A673 (cell line): ENCODE measurements at regions not wholly inside any gene's neighbourhood (a gene's known extent, or its start where the extent isn't known, plus 50 kb on each side); places are given as distances from the start of the nearest gene placed in this dataset.
A peak's percentile ranks its signal among the peaks of the same experiment; 100 is the strongest.

ENCODE experiments used
- BruUV-seq: library from RNA; stranded (reverse); fragments of 400-500 nt; replicated peaks from 2 replicates; lab custom pipeline; 2021; lab: Mats Ljungman, UMichigan
- CTCF ChIA-PET: fragments of 300-600 bp; sonication (Branson Sonifier 250); formaldehyde crosslinking; loops from one replicate; lab custom pipeline; 2022; ENCODE audit warnings: antibody characterized with exemption; lab: Charles Lee
- POLR2A ChIA-PET: fragments of 300-600 bp; sonication (Branson Sonifier 250); formaldehyde crosslinking; loops from one replicate; lab custom pipeline; 2022; ENCODE audit warnings: antibody characterized with exemption; ENCODE audit not compliant: low non-redundant PET; lab: Charles Lee
- DNase-seq: peaks from one replicate; pipeline ENCODE4 v3.0.0-alpha.2; 2015; ENCODE audit warnings: low spot score
- H3K27ac ChIP-seq: fragments of 200-600 bp; sonication (generic); 2 replicates; pipeline ENCODE4 v1.5.1; 2016; ENCODE audit warnings: mixed run types, low read depth, mild to moderate bottlenecking, mixed read lengths, antibody characterized with exemption, low read length; ENCODE audit not compliant: poor library complexity, severe bottlenecking
- H3K27me3 ChIP-seq: fragments of 200-600 bp; sonication (generic); replicated peaks from 2 replicates; pipeline ENCODE4 v1.6.1; 2017; ENCODE audit warnings: mixed run types, low read depth, mild to moderate bottlenecking, mixed read lengths, antibody characterized with exemption, low read length; ENCODE audit not compliant: insufficient read depth, poor library complexity
- H3K36me3 ChIP-seq: fragments of 200-600 bp; sonication (generic); 2 replicates; pipeline ENCODE4 v1.6.1; 2016; ENCODE audit warnings: mixed run types, mild to moderate bottlenecking, mixed read lengths, antibody characterized with exemption, low read length; ENCODE audit not compliant: insufficient read depth, poor library complexity, severe bottlenecking
- H3K4me1 ChIP-seq: fragments of 200-600 bp; sonication (generic); 2 replicates; pipeline ENCODE4 v1.6.1; 2017; ENCODE audit warnings: mixed run types, mild to moderate bottlenecking, mixed read lengths, antibody characterized with exemption, low read length; ENCODE audit not compliant: insufficient read depth, poor library complexity, severe bottlenecking
- H3K4me3 ChIP-seq: fragments of 200-600 bp; sonication (generic); 2 replicates; pipeline ENCODE4 v1.5.1; 2016; ENCODE audit warnings: low read depth, mixed run types, mild to moderate bottlenecking, mixed read lengths, low read length; ENCODE audit not compliant: poor library complexity, severe bottlenecking
- H3K9me3 ChIP-seq: fragments of 200-600 bp; sonication (generic); 2 replicates; pipeline ENCODE4 v1.6.1; 2016; ENCODE audit warnings: mixed run types, low read depth, mild to moderate bottlenecking, mixed read lengths, antibody characterized with exemption, low read length; ENCODE audit not compliant: poor library complexity, severe bottlenecking
- CTCF ChIP-seq: fragments of 300-800, 200-600 bp; sonication (generic); conservative IDR thresholded peaks from 2 replicates; pipeline ENCODE4 v1.5.1; 2017; ENCODE audit warnings: low read depth, mild to moderate bottlenecking, antibody characterized with exemption, low read length, moderate library complexity, mixed read lengths
- EZH2 ChIP-seq: fragments of 200-600 bp; sonication (generic); IDR thresholded peaks from 2 replicates; pipeline ENCODE4 v1.6.1; 2017; ENCODE audit warnings: borderline replicate concordance, low read depth, mild to moderate bottlenecking, mixed read lengths, antibody characterized with exemption, low read length; ENCODE audit not compliant: poor library complexity, severe bottlenecking
- intact Hi-C: fragments of 100-400 bp; cut with micrococcal nuclease; formaldehyde crosslinking; loops from one replicate; pipeline ENCODE4 v1.10.0; 2022; ENCODE audit not compliant: unreplicated experiment

DNA sequence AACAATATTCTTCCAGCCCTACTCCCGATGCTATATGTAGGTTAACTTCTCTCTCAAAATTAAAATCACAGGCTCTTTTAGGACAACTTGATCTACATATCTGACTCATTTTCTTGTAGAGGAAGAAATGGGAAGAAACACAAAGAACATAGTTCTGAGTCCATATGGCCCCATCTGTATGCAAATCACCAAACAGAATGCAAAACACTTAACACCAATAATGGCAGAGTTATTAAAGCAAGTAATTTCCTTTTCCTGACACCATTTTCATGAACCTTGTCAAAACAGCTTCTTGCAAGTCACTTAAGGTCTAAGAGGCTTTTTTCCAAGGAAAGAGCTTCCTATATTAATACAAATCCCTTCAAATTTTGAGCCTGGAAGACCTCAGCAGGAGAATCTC is 300.4 kb upstream of the CLEC14A start:
- no TSS peak for BruUV-seq
- POLR2A ChIA-PET = no interaction called here
- Histone ChIP-seq H3K9me3 (peaks cover 20% of the 10 kb centered on the region), H3K4me1 (peaks cover 55% of the 10 kb centered on the region), H3K4me3 (no peak overlapping the region), H3K27ac (peak overlapping the region; percentile 80), H3K36me3 (no peaks in the 10 kb centered on the region), H3K27me3 (no peaks in the 10 kb centered on the region)
- intact Hi-C loops = no loop called here
- CTCF ChIA-PET = no interaction called here
- TF ChIP-seq CTCF (no peak), EZH2 (no peak)
- DNase-seq = peak; percentile 84

DNA sequence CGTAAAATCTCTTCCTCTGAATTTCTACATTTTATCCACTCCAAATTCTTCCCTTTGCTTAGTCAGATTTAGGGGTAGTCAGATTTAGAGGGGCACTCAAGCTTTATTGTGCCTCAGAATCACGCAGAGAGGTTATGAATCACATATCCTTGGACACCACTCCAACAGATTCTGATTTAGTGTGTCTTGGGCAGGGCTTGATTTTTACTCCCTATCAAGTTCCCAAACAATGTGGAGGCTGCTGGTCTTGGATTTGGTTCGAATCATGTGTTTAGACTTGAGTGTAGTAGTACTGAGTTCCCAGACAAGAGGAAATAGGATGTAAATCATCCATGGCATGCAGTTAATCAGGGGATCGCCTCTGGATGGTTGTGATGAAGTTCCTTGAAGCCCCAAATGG is 298.1 kb upstream of the CLEC14A start:
- Histone ChIP-seq H3K9me3 (peaks cover 6% of the 10 kb centered on the region), H3K4me3 (peak overlapping the region; percentile 9), H3K36me3 (no peaks in the 10 kb centered on the region), H3K4me1 (peaks cover 55% of the 10 kb centered on the region), H3K27me3 (no peaks in the 10 kb centered on the region), H3K27ac (peak overlapping the region; percentile 92)
- ChIA-PET CTCF (no interaction called here), POLR2A (no interaction called here)
- intact Hi-C loops = no loop called here
- BruUV-seq = TSS peak; percentile 97
- peak; percentile 75 for DNase-seq
- TF ChIP-seq CTCF = no peak
- TF ChIP-seq EZH2 = no peak

DNA sequence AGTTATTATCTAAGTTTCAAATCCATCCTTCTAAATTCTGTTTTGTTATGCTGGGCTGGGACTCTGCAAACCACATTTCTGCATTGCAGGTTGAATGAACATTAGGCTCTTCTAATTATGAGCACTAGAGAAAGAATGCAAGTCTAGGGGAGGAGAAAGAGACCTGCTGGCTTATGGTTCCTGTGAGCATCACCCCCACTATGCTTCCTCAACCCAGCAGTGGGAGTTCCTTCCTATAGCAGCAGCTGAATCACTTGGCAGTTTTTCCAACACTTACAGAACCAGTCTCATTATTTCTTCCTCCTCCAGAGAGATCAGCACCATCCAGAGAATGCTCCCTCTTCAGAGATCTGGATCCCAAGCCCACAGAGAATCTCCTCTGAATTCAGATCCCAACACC is 297.7 kb upstream of the CLEC14A start:
- POLR2A ChIA-PET = no interaction called here
- DNase-seq = peak; percentile 97
- Histone ChIP-seq H3K4me3 (peak overlapping the region; percentile 9), H3K36me3 (no peaks in the 10 kb centered on the region), H3K9me3 (peaks cover 2% of the 10 kb centered on the region), H3K27me3 (no peaks in the 10 kb centered on the region), H3K27ac (peak overlapping the region; percentile 92), H3K4me1 (peaks cover 55% of the 10 kb centered on the region)
- intact Hi-C loops = loop anchor here (1.0 kb wide), 1 partner anchor 26 kb away; no protein-coding TSS in a partner anchor
- no TSS peak for BruUV-seq
- TF ChIP-seq CTCF (no peak), EZH2 (no peak)
- CTCF ChIA-PET = no interaction called here
